Naive thymus-derived CD4-positive, alpha-beta T cell (primary cell): ENCODE measurements at regions not wholly inside any gene's neighbourhood (a gene's known extent, or its start where the extent isn't known, plus 50 kb on each side); places are given as distances from the start of the nearest gene placed in this dataset.

ENCODE experiments used
- ATAC-seq: fragments of 150-1000 bp; cut with Tn5 transposase; 2 replicates; pipeline ENCODE4 v1.10.0; 2021; ENCODE audit warnings: mild to moderate bottlenecking, moderate library complexity
- CTCF ChIA-PET: fragments of 350-600 bp; sonication (Branson Sonifier 250); formaldehyde crosslinking; loops from one replicate; lab custom pipeline; 2021; ENCODE audit warnings: antibody characterized with exemption; lab: Charles Lee
- POLR2A ChIA-PET: fragments of 350-600 bp; sonication (Branson Sonifier 250); formaldehyde crosslinking; loops from one replicate; lab custom pipeline; 2021; ENCODE audit warnings: antibody characterized with exemption, inconsistent platforms; lab: Charles Lee
- DNase-seq, 9 donors: peaks; one replicate each; pipeline versions ENCODE4 v3.0.0 to v3.0.0-alpha.2; 2020 to 2022; ENCODE audit warnings: mixed read lengths in 1 of 9
- H3K27ac ChIP-seq: one replicate; pipeline ENCODE4 v1.7.0; 2013; ENCODE audit warnings: mild to moderate bottlenecking, low read depth, low read length, moderate library complexity
- H3K27me3 ChIP-seq, 2 donors: one replicate each; pipeline ENCODE4 v1.7.0; 2013; ENCODE audit warnings: low read length in 2 of 2, mild to moderate bottlenecking in 2 of 2, moderate library complexity in 2 of 2; ENCODE audit not compliant: control insufficient read depth in 2 of 2, insufficient read depth in 2 of 2
- H3K36me3 ChIP-seq, 3 experiments: 1 replicate in 2 of 3; 2 replicates in 1 of 3; pipeline ENCODE4 v1.7.0; 2013; ENCODE audit warnings: low read length in 3 of 3, mild to moderate bottlenecking in 3 of 3, moderate library complexity in 1 of 3; ENCODE audit not compliant: insufficient read depth in 3 of 3, control insufficient read depth in 2 of 3
- H3K4me1 ChIP-seq, 2 donors: one replicate each; pipeline ENCODE4 v1.7.0; 2013; ENCODE audit warnings: low read length in 2 of 2, mild to moderate bottlenecking in 2 of 2, moderate library complexity in 1 of 2; ENCODE audit not compliant: control insufficient read depth in 2 of 2, insufficient read depth in 2 of 2
- H3K4me3 ChIP-seq: 2 replicates; pipeline ENCODE4 v1.7.0; 2013; ENCODE audit warnings: mild to moderate bottlenecking, low read length
- H3K9me3 ChIP-seq, 3 experiments: 1 replicate in 2 of 3; 2 replicates in 1 of 3; pipeline ENCODE4 v1.7.0; 2013; ENCODE audit warnings: low read length in 3 of 3; ENCODE audit not compliant: control insufficient read depth in 2 of 3
- H3K27ac Mint-ChIP-seq, 9 donors: one replicate each; pipeline ENCODE4 v1.8.0; 2020 to 2022; ENCODE audit warnings: mixed read lengths in 9 of 9, mild to moderate bottlenecking in 8 of 9, moderate library complexity in 5 of 9, inconsistent platforms in 2 of 9
- H3K27me3 Mint-ChIP-seq, 5 donors: one replicate each; pipeline ENCODE4 v1.8.0; 2021 to 2022; ENCODE audit warnings: mixed read lengths in 5 of 5, mild to moderate bottlenecking in 1 of 5
- H3K36me3 Mint-ChIP-seq, 5 donors: one replicate each; pipeline ENCODE4 v1.8.0; 2020 to 2022; ENCODE audit warnings: mixed read lengths in 5 of 5, mild to moderate bottlenecking in 3 of 5, inconsistent platforms in 1 of 5
- H3K4me1 Mint-ChIP-seq, 7 donors: one replicate each; pipeline ENCODE4 v1.8.0; 2020 to 2022; ENCODE audit warnings: mixed read lengths in 7 of 7, mild to moderate bottlenecking in 3 of 7, inconsistent platforms in 1 of 7
- H3K4me3 Mint-ChIP-seq, 10 donors: one replicate each; pipeline ENCODE4 v1.8.0; 2020 to 2022; ENCODE audit warnings: mild to moderate bottlenecking in 10 of 10, mixed read lengths in 10 of 10, moderate library complexity in 6 of 10, inconsistent platforms in 2 of 10
- H3K9me3 Mint-ChIP-seq, 11 donors: one replicate each; pipeline ENCODE4 v1.8.0; 2020 to 2022; ENCODE audit warnings: mixed read lengths in 11 of 11, mild to moderate bottlenecking in 4 of 11, inconsistent platforms in 1 of 11, moderate library complexity in 1 of 11
- intact Hi-C, 2 donors: fragments of 100-400 bp; cut with micrococcal nuclease; formaldehyde crosslinking; loops; one replicate each; pipeline ENCODE4 v1.15.1; 2023

GRCh38 chr20:11090751-11091150 lies 417.0 kb upstream of the JAG1 start:
- Histone ChIP-seq H3K4me3 (no peak overlapping the region), H3K27ac (no peak overlapping the region), H3K4me1 (no peaks in the 10 kb centered on the region), H3K36me3 (no peaks in the 10 kb centered on the region), H3K27me3 (no peaks in the 10 kb centered on the region), H3K9me3 (no peaks in the 10 kb centered on the region)
- ChIA-PET POLR2A (no interaction called here), CTCF (no interaction called here)
- ATAC-seq (no peak), DNase-seq (no peak)
- intact Hi-C loops: no loop called here
- no peaks in the 10 kb centered on the region for H3K36me3 Mint-ChIP-seq
- H3K4me1 Mint-ChIP-seq: no peaks in the 10 kb centered on the region
- peaks cover 0 to 12% (median 2%) of the 10 kb centered on the region in 11 donors for H3K9me3 Mint-ChIP-seq
- H3K4me3 Mint-ChIP-seq: no peak overlapping the region
- no peak overlapping the region for H3K27ac Mint-ChIP-seq
- H3K27me3 Mint-ChIP-seq: no peaks in the 10 kb centered on the region

GRCh38 chr20:11091511-11091910 lies 417.7 kb upstream of the JAG1 start:
- H3K27me3 ChIP-seq: no peaks in the 10 kb centered on the region
- no peak for ATAC-seq
- H3K27ac ChIP-seq: no peak overlapping the region
- H3K4me3 ChIP-seq: no peak overlapping the region
- POLR2A ChIA-PET: no interaction called here
- H3K36me3 ChIP-seq: no peaks in the 10 kb centered on the region
- H3K4me1 Mint-ChIP-seq: no peaks in the 10 kb centered on the region
- no peaks in the 10 kb centered on the region for H3K27me3 Mint-ChIP-seq
- H3K4me3 Mint-ChIP-seq: no peak overlapping the region
- intact Hi-C loops: no loop called here
- no peaks in the 10 kb centered on the region for H3K9me3 ChIP-seq
- peaks cover 0 to 12% (median 3%) of the 10 kb centered on the region in 11 donors for H3K9me3 Mint-ChIP-seq
- CTCF ChIA-PET: no interaction called here
- no peaks in the 10 kb centered on the region for H3K4me1 ChIP-seq
- no peak for DNase-seq
- no peaks in the 10 kb centered on the region for H3K36me3 Mint-ChIP-seq
- H3K27ac Mint-ChIP-seq: no peak overlapping the region

DNA sequence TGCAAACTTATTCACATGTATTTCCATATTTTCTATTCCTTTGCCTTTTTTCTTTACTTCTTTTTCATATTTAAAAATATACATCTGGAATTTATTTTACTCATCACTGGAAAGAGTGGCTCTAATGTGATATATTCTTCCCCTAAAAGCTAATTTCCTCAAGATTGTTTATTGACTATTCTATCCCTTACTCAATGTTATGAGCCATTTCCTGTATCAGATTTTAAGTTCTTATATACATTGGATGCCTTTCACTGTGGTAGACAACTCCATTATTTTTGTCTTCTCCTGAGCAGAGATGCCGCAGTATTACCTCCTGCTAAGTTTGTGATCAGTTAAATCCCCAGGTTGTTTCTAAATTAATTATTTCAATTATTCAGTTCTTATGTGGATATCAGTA lies 418.4 kb upstream of the JAG1 start:
- no peaks in the 10 kb centered on the region for H3K9me3 ChIP-seq
- DNase-seq: no peak

GRCh38 chr20:11094196-11094595 lies 420.4 kb upstream of the JAG1 start:
- ChIA-PET POLR2A (no interaction called here), CTCF (no interaction called here)
- no peaks in the 10 kb centered on the region for H3K4me1 Mint-ChIP-seq
- H3K4me3 Mint-ChIP-seq: no peak overlapping the region
- intact Hi-C loops: no loop called here
- Histone ChIP-seq H3K27ac (no peak overlapping the region), H3K4me3 (no peak overlapping the region), H3K27me3 (no peaks in the 10 kb centered on the region), H3K36me3 (no peaks in the 10 kb centered on the region), H3K4me1 (no peaks in the 10 kb centered on the region), H3K9me3 (no peaks in the 10 kb centered on the region)
- DNase-seq (no peak), ATAC-seq (no peak)
- peaks cover 0 to 7% (median 2%) of the 10 kb centered on the region in 11 donors for H3K9me3 Mint-ChIP-seq
- no peaks in the 10 kb centered on the region for H3K36me3 Mint-ChIP-seq
- H3K27ac Mint-ChIP-seq: no peak overlapping the region
- no peaks in the 10 kb centered on the region for H3K27me3 Mint-ChIP-seq

More for the DNA sequence above, 418.4 kb upstream of the JAG1 start:
- ATAC-seq: no peak
- Mint-ChIP-seq H3K9me3 (peaks cover 0 to 12% (median 2%) of the 10 kb centered on the region in 11 donors), H3K36me3 (no peaks in the 10 kb centered on the region), H3K4me3 (no peak overlapping the region), H3K27me3 (no peaks in the 10 kb centered on the region), H3K27ac (no peak overlapping the region), H3K4me1 (no peaks in the 10 kb centered on the region)
- ChIA-PET POLR2A (no interaction called here), CTCF (no interaction called here)
- Histone ChIP-seq H3K4me1 (no peaks in the 10 kb centered on the region), H3K27ac (no peak overlapping the region), H3K4me3 (no peak overlapping the region), H3K27me3 (no peaks in the 10 kb centered on the region), H3K36me3 (no peaks in the 10 kb centered on the region)
- intact Hi-C loops: no loop called here

DNA sequence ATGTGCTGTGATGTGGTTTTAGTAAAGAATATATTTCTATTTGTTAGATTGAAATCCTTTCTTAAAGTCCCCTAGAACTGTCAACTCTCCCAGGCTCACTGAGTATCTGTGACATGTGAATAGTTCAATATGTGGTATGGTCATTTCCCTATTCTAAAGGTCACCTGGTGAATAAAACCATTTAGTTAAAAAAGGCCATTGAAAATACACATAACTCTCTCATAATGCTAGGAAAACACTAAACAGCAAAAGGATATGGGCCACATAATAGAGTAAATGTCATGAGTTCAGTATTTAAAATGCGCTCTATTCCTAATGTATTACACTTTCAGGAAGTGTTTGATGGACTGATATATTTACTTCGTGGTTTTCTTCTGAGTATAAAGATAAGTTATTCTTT lies 420.9 kb upstream of the JAG1 start:
- Mint-ChIP-seq H3K27ac (no peak overlapping the region), H3K4me3 (no peak overlapping the region), H3K36me3 (no peaks in the 10 kb centered on the region), H3K4me1 (no peaks in the 10 kb centered on the region), H3K9me3 (peaks cover 0 to 7% (median 2%) of the 10 kb centered on the region in 11 donors), H3K27me3 (no peaks in the 10 kb centered on the region)
- Histone ChIP-seq H3K4me3 (no peak overlapping the region), H3K27ac (no peak overlapping the region), H3K36me3 (no peaks in the 10 kb centered on the region), H3K4me1 (no peaks in the 10 kb centered on the region), H3K9me3 (no peaks in the 10 kb centered on the region), H3K27me3 (no peaks in the 10 kb centered on the region)
- ATAC-seq: no peak
- intact Hi-C loops: no loop called here
- ChIA-PET CTCF (no interaction called here), POLR2A (no interaction called here)
- DNase-seq: no peak

DNA sequence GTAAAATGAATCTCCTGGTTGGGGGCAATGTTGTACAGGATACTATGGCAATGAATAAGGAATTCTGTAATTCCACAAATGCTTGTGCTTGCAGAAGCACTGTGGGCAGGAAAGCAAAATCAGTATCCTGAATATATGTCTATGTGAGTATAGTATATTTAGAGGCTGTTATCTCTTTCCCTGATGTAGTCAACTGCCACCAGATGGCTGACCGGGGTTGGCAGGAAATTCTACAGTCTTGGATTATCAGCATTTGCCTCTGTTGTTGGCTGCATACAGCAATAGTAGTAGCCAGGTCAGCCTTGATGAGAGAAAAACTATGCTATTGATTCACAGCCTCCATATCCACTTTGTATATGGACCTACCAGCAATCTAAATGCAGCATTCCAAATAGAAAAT lies 425.1 kb upstream of the JAG1 start:
- no peak overlapping the region for H3K27ac Mint-ChIP-seq
- no peak overlapping the region for H3K4me3 Mint-ChIP-seq
- CTCF ChIA-PET: no interaction called here
- ATAC-seq (no peak), DNase-seq (no peak)
- no peaks in the 10 kb centered on the region for H3K27me3 Mint-ChIP-seq
- no peak overlapping the region for H3K4me3 ChIP-seq
- H3K36me3 Mint-ChIP-seq: peaks cover 0 to 3% (median 0%) of the 10 kb centered on the region in 5 donors
- POLR2A ChIA-PET: no interaction called here
- H3K36me3 ChIP-seq: no peaks in the 10 kb centered on the region
- no peak overlapping the region for H3K27ac ChIP-seq
- H3K9me3 Mint-ChIP-seq: peaks cover 0 to 23% (median 7%) of the 10 kb centered on the region in 11 donors
- H3K27me3 ChIP-seq: no peaks in the 10 kb centered on the region
- no peaks in the 10 kb centered on the region for H3K9me3 ChIP-seq
- intact Hi-C loops: no loop called here
- H3K4me1 Mint-ChIP-seq: no peaks in the 10 kb centered on the region
- H3K4me1 ChIP-seq: no peaks in the 10 kb centered on the region

- no peaks in the 10 kb centered on the region for H3K36me3 ChIP-seq
- Mint-ChIP-seq H3K27me3 (no peaks in the 10 kb centered on the region), H3K36me3 (peaks cover 0 to 3% (median 0%) of the 10 kb centered on the region in 5 donors), H3K4me1 (no peaks in the 10 kb centered on the region), H3K9me3 (peaks cover 1 to 18% (median 7%) of the 10 kb centered on the region in 11 donors), H3K4me3 (no peak overlapping the region), H3K27ac (no peak overlapping the region)
- H3K27me3 ChIP-seq: no peaks in the 10 kb centered on the region
- ChIA-PET CTCF (no interaction called here), POLR2A (no interaction called here)
- H3K9me3 ChIP-seq: no peaks in the 10 kb centered on the region
- H3K4me1 ChIP-seq: no peaks in the 10 kb centered on the region
- H3K4me3 ChIP-seq: no peak overlapping the region
- DNase-seq: no peak
- ATAC-seq: no peak
- H3K27ac ChIP-seq: no peak overlapping the region
- intact Hi-C loops: no loop called here
Measured at GRCh38 chr20:11101243-11101642, 427.4 kb upstream of the JAG1 start.
